WTC11 (cell line): ENCODE measurements at regions not wholly inside any gene's neighbourhood (a gene's known extent, or its start where the extent isn't known, plus 50 kb on each side); places are given as distances from the start of the nearest gene placed in this dataset.

Source experiments
- CREB1 ChIP-seq: sonication (generic); formaldehyde crosslinking; IDR thresholded peaks from 2 replicates; pipeline ENCODE4 v1.8.0; 2023; ENCODE audit warnings: mild to moderate bottlenecking, missing genetic modification reagents
- KAT7 ChIP-seq: sonication (generic); formaldehyde crosslinking; IDR thresholded peaks from 2 replicates; pipeline ENCODE4 v1.8.1; 2023; ENCODE audit warnings: missing genetic modification reagents, mild to moderate bottlenecking, borderline replicate concordance
- TEAD1 ChIP-seq: sonication (generic); formaldehyde crosslinking; IDR thresholded peaks from 2 replicates; pipeline ENCODE4 v1.8.0; 2022; ENCODE audit warnings: mild to moderate bottlenecking, missing genetic modification reagents
- TEAD4 ChIP-seq: sonication (generic); formaldehyde crosslinking; IDR thresholded peaks from 2 replicates; pipeline ENCODE4 v1.8.0; 2022; ENCODE audit warnings: mild to moderate bottlenecking, missing genetic modification reagents
- TF ChIP-seq, protein P1 (sequence below): fragments of 200-600 bp; IDR thresholded peaks from 2 replicates; pipeline ENCODE4 v1.8.0; 2022; ENCODE audit warnings: antibody characterized with exemption
- TF ChIP-seq, protein P2 (sequence below): sonication (generic); formaldehyde crosslinking; IDR thresholded peaks from 2 replicates; pipeline ENCODE4 v1.8.0; 2022; ENCODE audit warnings: mild to moderate bottlenecking, missing genetic modification reagents
- TF ChIP-seq, protein P3 (sequence below): fragments of 250-450 bp; sonication (Bioruptor Pico); IDR thresholded peaks from 2 replicates; pipeline ENCODE4 v2.1.2; 2022; ENCODE audit warnings: mild to moderate bottlenecking, moderate library complexity
- TF ChIP-seq, protein P4 (sequence below): sonication (generic); formaldehyde crosslinking; IDR thresholded peaks from 2 replicates; pipeline ENCODE4 v1.8.1; 2023; ENCODE audit warnings: mild to moderate bottlenecking, missing genetic modification reagents, moderate library complexity

DNA sequence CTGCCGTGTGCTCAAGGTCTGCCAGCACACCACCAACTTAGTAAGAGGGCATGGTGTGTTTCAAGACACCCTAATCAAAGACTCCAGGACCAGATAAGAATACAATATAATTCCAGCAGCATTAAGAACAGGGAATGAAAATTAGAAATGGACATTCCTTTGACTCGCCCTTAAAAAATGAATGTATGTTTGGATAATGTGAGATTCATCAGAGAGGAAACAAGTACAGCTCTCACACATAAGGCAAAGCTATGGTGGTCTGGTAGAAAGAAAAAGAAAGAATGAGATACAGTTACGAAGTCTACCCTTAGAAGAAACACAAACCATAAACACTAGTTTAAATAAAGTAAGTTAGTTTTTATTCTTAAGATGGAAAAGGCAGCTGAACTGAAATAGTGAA is 174.8 kb upstream of the ANK3 start:
- TF ChIP-seq, protein P1, sequence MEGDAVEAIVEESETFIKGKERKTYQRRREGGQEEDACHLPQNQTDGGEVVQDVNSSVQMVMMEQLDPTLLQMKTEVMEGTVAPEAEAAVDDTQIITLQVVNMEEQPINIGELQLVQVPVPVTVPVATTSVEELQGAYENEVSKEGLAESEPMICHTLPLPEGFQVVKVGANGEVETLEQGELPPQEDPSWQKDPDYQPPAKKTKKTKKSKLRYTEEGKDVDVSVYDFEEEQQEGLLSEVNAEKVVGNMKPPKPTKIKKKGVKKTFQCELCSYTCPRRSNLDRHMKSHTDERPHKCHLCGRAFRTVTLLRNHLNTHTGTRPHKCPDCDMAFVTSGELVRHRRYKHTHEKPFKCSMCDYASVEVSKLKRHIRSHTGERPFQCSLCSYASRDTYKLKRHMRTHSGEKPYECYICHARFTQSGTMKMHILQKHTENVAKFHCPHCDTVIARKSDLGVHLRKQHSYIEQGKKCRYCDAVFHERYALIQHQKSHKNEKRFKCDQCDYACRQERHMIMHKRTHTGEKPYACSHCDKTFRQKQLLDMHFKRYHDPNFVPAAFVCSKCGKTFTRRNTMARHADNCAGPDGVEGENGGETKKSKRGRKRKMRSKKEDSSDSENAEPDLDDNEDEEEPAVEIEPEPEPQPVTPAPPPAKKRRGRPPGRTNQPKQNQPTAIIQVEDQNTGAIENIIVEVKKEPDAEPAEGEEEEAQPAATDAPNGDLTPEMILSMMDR = no peak
- TF ChIP-seq TEAD4 (CRISPR knock-in tag) (no peak), TEAD1 (no peak), CREB1 (CRISPR knock-in tag) (no peak), KAT7 (CRISPR knock-in tag) (no peak)
- TF ChIP-seq, protein P2, sequence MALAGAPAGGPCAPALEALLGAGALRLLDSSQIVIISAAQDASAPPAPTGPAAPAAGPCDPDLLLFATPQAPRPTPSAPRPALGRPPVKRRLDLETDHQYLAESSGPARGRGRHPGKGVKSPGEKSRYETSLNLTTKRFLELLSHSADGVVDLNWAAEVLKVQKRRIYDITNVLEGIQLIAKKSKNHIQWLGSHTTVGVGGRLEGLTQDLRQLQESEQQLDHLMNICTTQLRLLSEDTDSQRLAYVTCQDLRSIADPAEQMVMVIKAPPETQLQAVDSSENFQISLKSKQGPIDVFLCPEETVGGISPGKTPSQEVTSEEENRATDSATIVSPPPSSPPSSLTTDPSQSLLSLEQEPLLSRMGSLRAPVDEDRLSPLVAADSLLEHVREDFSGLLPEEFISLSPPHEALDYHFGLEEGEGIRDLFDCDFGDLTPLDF (CRISPR knock-in tag) = no peak
- TF ChIP-seq, protein P3, sequence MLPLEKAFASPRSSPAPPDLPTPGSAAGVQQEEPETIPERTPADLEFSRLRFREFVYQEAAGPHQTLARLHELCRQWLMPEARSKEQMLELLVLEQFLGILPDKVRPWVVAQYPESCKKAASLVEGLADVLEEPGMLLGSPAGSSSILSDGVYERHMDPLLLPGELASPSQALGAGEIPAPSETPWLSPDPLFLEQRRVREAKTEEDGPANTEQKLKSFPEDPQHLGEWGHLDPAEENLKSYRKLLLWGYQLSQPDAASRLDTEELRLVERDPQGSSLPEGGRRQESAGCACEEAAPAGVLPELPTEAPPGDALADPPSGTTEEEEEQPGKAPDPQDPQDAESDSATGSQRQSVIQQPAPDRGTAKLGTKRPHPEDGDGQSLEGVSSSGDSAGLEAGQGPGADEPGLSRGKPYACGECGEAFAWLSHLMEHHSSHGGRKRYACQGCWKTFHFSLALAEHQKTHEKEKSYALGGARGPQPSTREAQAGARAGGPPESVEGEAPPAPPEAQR (CRISPR knock-in tag) = no peak
- TF ChIP-seq, protein P4, sequence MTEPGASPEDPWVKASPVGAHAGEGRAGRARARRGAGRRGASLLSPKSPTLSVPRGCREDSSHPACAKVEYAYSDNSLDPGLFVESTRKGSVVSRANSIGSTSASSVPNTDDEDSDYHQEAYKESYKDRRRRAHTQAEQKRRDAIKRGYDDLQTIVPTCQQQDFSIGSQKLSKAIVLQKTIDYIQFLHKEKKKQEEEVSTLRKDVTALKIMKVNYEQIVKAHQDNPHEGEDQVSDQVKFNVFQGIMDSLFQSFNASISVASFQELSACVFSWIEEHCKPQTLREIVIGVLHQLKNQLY (CRISPR knock-in tag) = no peak
